CD8-positive, alpha-beta memory T cell (primary cell): ENCODE measurements at regions not wholly inside any gene's neighbourhood (a gene's known extent, or its start where the extent isn't known, plus 50 kb on each side); places are given as distances from the start of the nearest gene placed in this dataset.

Source experiments
- CTCF ChIA-PET: fragments of 350-600 bp; sonication (Branson Sonifier 250); formaldehyde crosslinking; loops from one replicate; lab custom pipeline; 2021; ENCODE audit warnings: antibody characterized with exemption; lab: Charles Lee
- POLR2A ChIA-PET: fragments of 350-600 bp; sonication (Branson Sonifier 250); formaldehyde crosslinking; loops from one replicate; lab custom pipeline; 2021; ENCODE audit warnings: antibody characterized with exemption; lab: Charles Lee
- DNase-seq, 5 donors: peaks; one replicate each; pipeline versions ENCODE4 v3.0.0 to v3.0.0-alpha.2; 2020 to 2022; ENCODE audit warnings: mixed read lengths in 1 of 5
- H3K27ac ChIP-seq: one replicate; pipeline ENCODE4 v1.7.0; 2013; ENCODE audit warnings: low read depth, mild to moderate bottlenecking, low read length, moderate library complexity
- H3K27me3 ChIP-seq: 2 replicates; pipeline ENCODE4 v1.7.0; 2013; ENCODE audit warnings: low read length, mild to moderate bottlenecking; ENCODE audit not compliant: insufficient read depth, poor library complexity, severe bottlenecking
- H3K36me3 ChIP-seq: 2 replicates; pipeline ENCODE4 v1.7.0; 2013; ENCODE audit warnings: mild to moderate bottlenecking, low read length, moderate library complexity; ENCODE audit not compliant: insufficient read depth
- H3K4me1 ChIP-seq: 2 replicates; pipeline ENCODE4 v1.7.0; 2013; ENCODE audit warnings: mild to moderate bottlenecking, low read length, moderate library complexity; ENCODE audit not compliant: insufficient read depth
- H3K4me3 ChIP-seq: 2 replicates; pipeline ENCODE4 v1.7.0; 2013; ENCODE audit warnings: mild to moderate bottlenecking, low read length
- H3K9me3 ChIP-seq: 2 replicates; pipeline ENCODE4 v1.7.0; 2013; ENCODE audit warnings: mild to moderate bottlenecking, low read length
- H3K27ac Mint-ChIP-seq, 8 donors: one replicate each; pipeline ENCODE4 v1.8.0; 2020 to 2021; ENCODE audit warnings: mixed read lengths in 8 of 8, mild to moderate bottlenecking in 6 of 8, inconsistent platforms in 3 of 8, moderate library complexity in 3 of 8
- H3K27me3 Mint-ChIP-seq, 2 donors: one replicate each; pipeline ENCODE4 v1.8.0; 2020 to 2021; ENCODE audit warnings: mixed read lengths in 2 of 2, mild to moderate bottlenecking in 1 of 2, moderate library complexity in 1 of 2
- H3K36me3 Mint-ChIP-seq, 3 donors: one replicate each; pipeline ENCODE4 v1.8.0; 2020 to 2021; ENCODE audit warnings: mixed read lengths in 3 of 3, inconsistent platforms in 1 of 3, mild to moderate bottlenecking in 1 of 3
- H3K4me1 Mint-ChIP-seq, 3 donors: one replicate each; pipeline ENCODE4 v1.8.0; 2020 to 2021; ENCODE audit warnings: mixed read lengths in 3 of 3, inconsistent platforms in 1 of 3, mild to moderate bottlenecking in 1 of 3
- H3K4me3 Mint-ChIP-seq, 7 donors: one replicate each; pipeline ENCODE4 v1.8.0; 2020 to 2021; ENCODE audit warnings: mixed read lengths in 7 of 7, mild to moderate bottlenecking in 6 of 7, moderate library complexity in 4 of 7, inconsistent platforms in 2 of 7
- H3K9me3 Mint-ChIP-seq, 5 donors: one replicate each; pipeline ENCODE4 v1.8.0; 2020 to 2022; ENCODE audit warnings: mixed read lengths in 5 of 5, mild to moderate bottlenecking in 3 of 5, moderate library complexity in 2 of 5, inconsistent platforms in 1 of 5

- POLR2A ChIA-PET, result no interaction called here
Measured at GRCh38 chr3:29226706-29227105, 54.2 kb upstream of the RBMS3 start.

DNA sequence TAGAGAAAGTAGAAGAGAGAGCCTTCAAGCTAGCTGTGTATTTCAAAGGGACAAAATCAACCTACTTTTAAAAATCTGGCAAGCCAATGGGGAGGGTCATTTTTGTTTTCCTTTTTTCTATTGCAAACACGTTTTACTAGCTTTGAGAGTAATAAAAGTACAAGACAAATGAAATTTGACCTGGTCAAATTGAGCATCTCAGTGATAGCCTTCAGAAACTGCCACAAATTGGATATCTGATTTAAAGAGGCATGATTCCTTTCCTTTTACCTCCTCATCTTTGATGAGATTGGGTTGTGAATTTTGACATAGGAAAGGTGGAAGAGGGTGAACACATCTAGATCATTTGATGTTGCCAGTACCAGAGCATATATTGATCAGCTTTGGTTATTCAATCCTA, 53.6 kb upstream of the RBMS3 start:
- H3K4me3 ChIP-seq, result no peak overlapping the region
- H3K9me3 ChIP-seq, result no peaks in the 10 kb centered on the region
- no peaks in the 10 kb centered on the region for H3K36me3 ChIP-seq
- H3K4me3 Mint-ChIP-seq, result no peak overlapping the region
- no peaks in the 10 kb centered on the region for H3K27me3 Mint-ChIP-seq
- H3K36me3 Mint-ChIP-seq, result no peaks in the 10 kb centered on the region
- no peaks in the 10 kb centered on the region for H3K4me1 ChIP-seq
- H3K4me1 Mint-ChIP-seq, result no peaks in the 10 kb centered on the region
- ChIA-PET POLR2A (no interaction called here), CTCF (no interaction called here)
- no peak overlapping the region for H3K27ac Mint-ChIP-seq
- no peaks in the 10 kb centered on the region for H3K27me3 ChIP-seq
- H3K9me3 Mint-ChIP-seq, result peaks cover 0 to 12% (median 3%) of the 10 kb centered on the region in 5 donors
- no peak overlapping the region for H3K27ac ChIP-seq
- no peak for DNase-seq

More at GRCh38 chr3:29226706-29227105, 54.2 kb upstream of the RBMS3 start:
- H3K27me3 Mint-ChIP-seq, result no peaks in the 10 kb centered on the region
- DNase-seq, result no peak
- Histone ChIP-seq H3K9me3 (no peaks in the 10 kb centered on the region), H3K27me3 (no peaks in the 10 kb centered on the region), H3K27ac (no peak overlapping the region), H3K36me3 (no peaks in the 10 kb centered on the region), H3K4me3 (no peak overlapping the region), H3K4me1 (no peaks in the 10 kb centered on the region)
- no peaks in the 10 kb centered on the region for H3K36me3 Mint-ChIP-seq
- H3K9me3 Mint-ChIP-seq, result peaks cover 0 to 17% (median 3%) of the 10 kb centered on the region in 5 donors
- H3K27ac Mint-ChIP-seq, result no peak overlapping the region
- no peaks in the 10 kb centered on the region for H3K4me1 Mint-ChIP-seq
- CTCF ChIA-PET, result no interaction called here
- H3K4me3 Mint-ChIP-seq, result no peak overlapping the region
